ENCODE measurements at regions not wholly inside any gene's neighbourhood (a gene's known extent, or its start where the extent isn't known, plus 50 kb on each side); places are given as distances from the start of the nearest gene placed in this dataset.

DNA sequence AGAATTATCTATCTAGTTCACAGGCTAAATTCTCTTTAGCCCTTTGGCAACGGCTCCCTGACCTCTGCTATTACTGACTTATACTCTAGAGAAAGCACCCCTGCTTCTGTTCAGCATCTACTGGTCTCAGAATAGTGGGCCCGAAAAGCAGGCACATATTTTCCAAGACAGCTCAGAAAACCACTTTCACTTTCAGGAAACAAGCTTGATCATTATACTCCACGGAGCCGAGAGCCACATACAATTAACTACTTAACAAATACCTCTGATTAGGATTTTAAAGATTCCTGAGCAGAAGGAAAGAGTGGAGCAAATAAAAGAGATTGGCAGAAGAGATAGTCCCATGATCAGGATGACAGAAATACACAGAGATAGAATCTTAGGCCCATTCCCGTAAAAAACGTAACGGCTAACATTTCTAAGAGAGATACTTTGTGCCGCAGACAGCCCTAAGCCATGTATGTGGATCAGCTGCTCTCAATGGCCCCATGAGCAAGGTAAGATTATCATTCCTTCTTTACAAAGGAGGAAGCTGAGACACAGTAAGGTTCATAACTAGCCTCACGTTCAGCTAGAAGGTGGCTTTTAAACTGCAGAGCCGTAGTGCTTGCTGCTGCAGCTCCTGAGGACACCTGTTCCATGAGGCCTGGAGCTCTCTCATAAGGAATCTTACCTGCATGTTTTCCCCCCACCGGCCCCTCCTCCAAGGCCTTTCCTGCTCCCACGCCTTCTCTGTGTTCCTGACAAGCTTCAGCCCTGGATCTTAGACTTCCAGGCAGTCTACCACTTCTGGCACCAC lies 227.2 kb downstream of the FOXO1 start:
- TF ChIP-seq, protein P1, sequence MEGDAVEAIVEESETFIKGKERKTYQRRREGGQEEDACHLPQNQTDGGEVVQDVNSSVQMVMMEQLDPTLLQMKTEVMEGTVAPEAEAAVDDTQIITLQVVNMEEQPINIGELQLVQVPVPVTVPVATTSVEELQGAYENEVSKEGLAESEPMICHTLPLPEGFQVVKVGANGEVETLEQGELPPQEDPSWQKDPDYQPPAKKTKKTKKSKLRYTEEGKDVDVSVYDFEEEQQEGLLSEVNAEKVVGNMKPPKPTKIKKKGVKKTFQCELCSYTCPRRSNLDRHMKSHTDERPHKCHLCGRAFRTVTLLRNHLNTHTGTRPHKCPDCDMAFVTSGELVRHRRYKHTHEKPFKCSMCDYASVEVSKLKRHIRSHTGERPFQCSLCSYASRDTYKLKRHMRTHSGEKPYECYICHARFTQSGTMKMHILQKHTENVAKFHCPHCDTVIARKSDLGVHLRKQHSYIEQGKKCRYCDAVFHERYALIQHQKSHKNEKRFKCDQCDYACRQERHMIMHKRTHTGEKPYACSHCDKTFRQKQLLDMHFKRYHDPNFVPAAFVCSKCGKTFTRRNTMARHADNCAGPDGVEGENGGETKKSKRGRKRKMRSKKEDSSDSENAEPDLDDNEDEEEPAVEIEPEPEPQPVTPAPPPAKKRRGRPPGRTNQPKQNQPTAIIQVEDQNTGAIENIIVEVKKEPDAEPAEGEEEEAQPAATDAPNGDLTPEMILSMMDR (IDR thresholded peaks at IDR 0.05; ENCODE audit: low read depth, low read length): no peak
- TF ChIP-seq POLR2A (IDR thresholded peaks at IDR 0.05; ENCODE audit: extremely low read depth, insufficient read length) (no peak), MYC (IDR thresholded peaks at IDR 0.05; ENCODE audit: low read depth, low read length) (no peak)
- TF ChIP-seq, protein P2, sequence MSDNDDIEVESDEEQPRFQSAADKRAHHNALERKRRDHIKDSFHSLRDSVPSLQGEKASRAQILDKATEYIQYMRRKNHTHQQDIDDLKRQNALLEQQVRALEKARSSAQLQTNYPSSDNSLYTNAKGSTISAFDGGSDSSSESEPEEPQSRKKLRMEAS (IDR thresholded peaks at IDR 0.05; ENCODE audit: low read depth, low read length): no peak

All from NB4 (cell line).